ENCODE measurements at regions not wholly inside any gene's neighbourhood (a gene's known extent, or its start where the extent isn't known, plus 50 kb on each side); places are given as distances from the start of the nearest gene placed in this dataset.

DNA sequence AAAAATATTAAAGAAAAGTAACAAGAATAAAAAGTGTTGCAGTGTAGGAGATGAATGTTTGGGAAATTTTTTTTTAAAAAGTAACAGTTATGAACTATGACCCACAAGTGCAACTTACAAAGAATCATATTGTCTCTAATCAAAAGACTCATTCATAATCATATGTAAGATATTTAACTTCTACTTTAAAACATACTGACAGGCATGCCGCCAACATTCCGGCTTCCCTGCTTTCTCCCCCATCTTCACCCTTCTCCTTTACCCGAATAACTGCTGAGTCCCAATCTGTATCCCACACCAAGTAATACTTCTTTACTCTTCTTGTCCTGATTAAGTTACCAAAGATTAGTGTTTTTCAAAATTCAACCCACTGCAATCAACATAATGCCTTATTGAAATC is 598.8 kb upstream of the FRG1 start:
- TF ChIP-seq CTCF (IDR thresholded peaks at IDR 0.05; ENCODE audit: low read depth, low read length), result no peak
- H3K9me3 ChIP-seq (ENCODE audit: control insufficient read depth, insufficient read depth, low read length), result peaks cover 12% of the 10 kb centered on the region
- no peak overlapping the region for H3K4me3 ChIP-seq (ENCODE audit: low read depth, low read length)
- ChIA-PET POLR2A (no interaction called here), CTCF (no interaction called here)
- no peaks in the 10 kb centered on the region for H3K27me3 ChIP-seq (ENCODE audit: control insufficient read depth, insufficient read depth, low read length)
- no peak overlapping the region for H3K27ac ChIP-seq (ENCODE audit: low read depth, low read length)
- no peak for DNase-seq (ENCODE audit: low read depth, low spot score)

DNA sequence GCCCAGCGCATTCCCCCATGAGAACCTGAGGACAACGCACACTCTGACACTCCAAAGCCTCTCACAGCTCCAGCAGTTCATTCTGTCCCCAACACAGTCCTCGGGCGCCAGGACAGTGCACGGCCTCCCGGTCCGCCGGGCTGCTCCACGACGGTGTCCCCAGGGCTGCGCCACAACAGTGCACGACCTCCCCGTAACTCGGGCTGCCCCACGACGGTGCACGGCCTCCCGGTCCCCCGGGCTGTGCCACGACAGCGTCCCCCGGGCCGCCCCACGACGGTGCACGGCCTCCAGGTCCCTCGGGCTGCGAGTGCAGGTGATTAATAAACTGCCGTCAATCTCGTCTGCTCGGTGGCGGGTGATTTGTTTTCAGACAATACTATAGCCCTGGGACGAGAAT is 585.1 kb upstream of the FRG1 start:
- Histone ChIP-seq H3K27ac (ENCODE audit: low read depth, low read length) (no peak overlapping the region), H3K9me3 (ENCODE audit: control insufficient read depth, insufficient read depth, low read length) (peaks cover 23% of the 10 kb centered on the region), H3K27me3 (ENCODE audit: control insufficient read depth, insufficient read depth, low read length) (no peaks in the 10 kb centered on the region), H3K4me3 (ENCODE audit: low read depth, low read length) (no peak overlapping the region)
- DNase-seq (ENCODE audit: low read depth, low spot score), result no peak
- no peak for TF ChIP-seq CTCF (IDR thresholded peaks at IDR 0.05; ENCODE audit: low read depth, low read length)
- ChIA-PET CTCF (no interaction called here), POLR2A (no interaction called here)

GRCh38 chr4:189362364-189362763 is 578.3 kb upstream of the FRG1 start:
- ChIA-PET CTCF (no interaction called here), POLR2A (no interaction called here)
- no peak for DNase-seq (ENCODE audit: low read depth, low spot score)
- Histone ChIP-seq H3K9me3 (ENCODE audit: control insufficient read depth, insufficient read depth, low read length) (peaks cover 21% of the 10 kb centered on the region), H3K4me3 (ENCODE audit: low read depth, low read length) (no peak overlapping the region), H3K27me3 (ENCODE audit: control insufficient read depth, insufficient read depth, low read length) (no peaks in the 10 kb centered on the region), H3K27ac (ENCODE audit: low read depth, low read length) (no peak overlapping the region)
- TF ChIP-seq CTCF (IDR thresholded peaks at IDR 0.05; ENCODE audit: low read depth, low read length), result no peak

- CTCF ChIA-PET, result no interaction called here
- DNase-seq (ENCODE audit: low read depth, low spot score), result no peak
- TF ChIP-seq CTCF (IDR thresholded peaks at IDR 0.05; ENCODE audit: low read depth, low read length), result no peak
- no peak overlapping the region for H3K27ac ChIP-seq (ENCODE audit: low read depth, low read length)
- POLR2A ChIA-PET, result no interaction called here
- H3K27me3 ChIP-seq (ENCODE audit: control insufficient read depth, insufficient read depth, low read length), result no peaks in the 10 kb centered on the region
- peaks cover 21% of the 10 kb centered on the region for H3K9me3 ChIP-seq (ENCODE audit: control insufficient read depth, insufficient read depth, low read length)
- no peak overlapping the region for H3K4me3 ChIP-seq (ENCODE audit: low read depth, low read length)
Measured at GRCh38 chr4:189364032-189364449, 576.6 kb upstream of the FRG1 start.

DNA sequence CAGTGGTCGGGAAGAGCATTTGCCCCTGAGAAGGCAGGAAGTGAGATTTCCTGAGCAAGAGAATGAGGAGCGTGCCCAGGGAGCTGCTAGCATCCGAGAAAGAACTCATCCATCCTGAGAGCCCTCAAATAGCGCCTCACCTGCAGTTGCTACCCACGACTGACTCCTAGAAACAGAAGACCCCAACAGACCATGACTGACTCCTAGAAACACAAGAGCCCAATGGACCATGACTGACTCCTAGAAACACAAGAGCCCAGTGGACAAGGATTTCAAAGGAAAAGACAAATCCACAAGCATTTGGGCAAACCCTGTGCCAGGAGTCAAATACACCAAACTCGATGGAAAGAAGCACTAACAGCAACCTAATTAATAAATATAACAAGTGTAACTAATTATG is 575.2 kb upstream of the FRG1 start:
- Histone ChIP-seq H3K4me3 (ENCODE audit: low read depth, low read length) (no peak overlapping the region), H3K27ac (ENCODE audit: low read depth, low read length) (no peak overlapping the region), H3K9me3 (ENCODE audit: control insufficient read depth, insufficient read depth, low read length) (peaks cover 21% of the 10 kb centered on the region), H3K27me3 (ENCODE audit: control insufficient read depth, insufficient read depth, low read length) (no peaks in the 10 kb centered on the region)
- DNase-seq (ENCODE audit: low read depth, low spot score), result no peak
- POLR2A ChIA-PET, result no interaction called here
- TF ChIP-seq CTCF (IDR thresholded peaks at IDR 0.05; ENCODE audit: low read depth, low read length), result no peak
- CTCF ChIA-PET, result no interaction called here

Data from AG04450 (cell line).